SK-N-SH treated with all-trans-retinoic acid at 6 μM for 48 hours (cell line): ENCODE measurements at regions not wholly inside any gene's neighbourhood (a gene's known extent, or its start where the extent isn't known, plus 50 kb on each side); places are given as distances from the start of the nearest gene placed in this dataset.

Experiments used
- BACH2 ChIP-seq: fragments of 250-450 bp; sonication (Bioruptor Pico); IDR thresholded peaks from 2 replicates; pipeline ENCODE4 v1.9.0; 2021; ENCODE audit warnings: mild to moderate bottlenecking, borderline replicate concordance
- CREB5 ChIP-seq: fragments of 250-450 bp; sonication (Bioruptor Pico); IDR thresholded peaks from 2 replicates; pipeline ENCODE4 v1.5.1; 2020; ENCODE audit warnings: low read depth, mild to moderate bottlenecking, moderate library complexity
- GLIS3 ChIP-seq: fragments of 250-450 bp; sonication (Bioruptor Pico); IDR thresholded peaks from 2 replicates; pipeline ENCODE4 v1.5.0; 2020; ENCODE audit warnings: mild to moderate bottlenecking, moderate library complexity
- PATZ1 ChIP-seq: fragments of 250-450 bp; sonication (Bioruptor Pico); IDR thresholded peaks from 2 replicates; pipeline ENCODE4 v1.8.0; 2020; ENCODE audit warnings: mild to moderate bottlenecking, moderate library complexity, borderline replicate concordance
- POU6F1 ChIP-seq: fragments of 250-450 bp; sonication (Bioruptor Pico); IDR thresholded peaks from 2 replicates; pipeline ENCODE4 v1.8.0; 2021; ENCODE audit warnings: low read depth, mild to moderate bottlenecking, moderate library complexity, borderline replicate concordance
- RARB ChIP-seq: fragments of 250-450 bp; sonication (Bioruptor Pico); IDR thresholded peaks from 2 replicates; pipeline ENCODE4 v1.8.0; 2021; ENCODE audit warnings: mild to moderate bottlenecking, moderate library complexity
- ZFP30 ChIP-seq: fragments of 450-650 bp; formaldehyde crosslinking; IDR thresholded peaks from 2 replicates; pipeline ENCODE4 v1.5.0; 2022; ENCODE audit warnings: mild to moderate bottlenecking, moderate library complexity
- ZNF70 ChIP-seq: fragments of 450-650 bp; formaldehyde crosslinking; IDR thresholded peaks from 2 replicates; pipeline ENCODE4 v1.5.0; 2020; ENCODE audit warnings: mild to moderate bottlenecking, moderate library complexity

- TF ChIP-seq PATZ1 (CRISPR knock-in tag): no peak
- no peak for TF ChIP-seq ZNF70
- no peak for TF ChIP-seq CREB5 (CRISPR knock-in tag)
- TF ChIP-seq BACH2 (CRISPR knock-in tag): no peak
- TF ChIP-seq POU6F1 (CRISPR knock-in tag): no peak
- TF ChIP-seq ZFP30 (CRISPR knock-in tag): no peak
- no peak for TF ChIP-seq GLIS3 (CRISPR knock-in tag)
- TF ChIP-seq RARB (CRISPR knock-in tag): no peak
Measured at GRCh38 chr7:22064816-22065215, 119.1 kb upstream of the CDCA7L start.
